Endometrium (tissue), 2 donors: ENCODE measurements at regions not wholly inside any gene's neighbourhood (a gene's known extent, or its start where the extent isn't known, plus 50 kb on each side); places are given as distances from the start of the nearest gene placed in this dataset.

ENCODE experiments used
- FAIRE-seq: peaks from 2 replicates; lab custom pipeline; 2012; peaks lifted over from hg19 to GRCh38; lab: Jason Lieb, UNC
- donor health status: control.
- donor health status: control.

GRCh38 chr6:113642001-113642713 lies 215.0 kb upstream of the MARCKS start:
- FAIRE-seq, result no peak

- no peak for FAIRE-seq
Measured at GRCh38 chr6:113642714-113643406, 214.3 kb upstream of the MARCKS start.

GRCh38 chr6:113643407-113643770 lies 213.8 kb upstream of the MARCKS start:
- FAIRE-seq, result no peak

DNA sequence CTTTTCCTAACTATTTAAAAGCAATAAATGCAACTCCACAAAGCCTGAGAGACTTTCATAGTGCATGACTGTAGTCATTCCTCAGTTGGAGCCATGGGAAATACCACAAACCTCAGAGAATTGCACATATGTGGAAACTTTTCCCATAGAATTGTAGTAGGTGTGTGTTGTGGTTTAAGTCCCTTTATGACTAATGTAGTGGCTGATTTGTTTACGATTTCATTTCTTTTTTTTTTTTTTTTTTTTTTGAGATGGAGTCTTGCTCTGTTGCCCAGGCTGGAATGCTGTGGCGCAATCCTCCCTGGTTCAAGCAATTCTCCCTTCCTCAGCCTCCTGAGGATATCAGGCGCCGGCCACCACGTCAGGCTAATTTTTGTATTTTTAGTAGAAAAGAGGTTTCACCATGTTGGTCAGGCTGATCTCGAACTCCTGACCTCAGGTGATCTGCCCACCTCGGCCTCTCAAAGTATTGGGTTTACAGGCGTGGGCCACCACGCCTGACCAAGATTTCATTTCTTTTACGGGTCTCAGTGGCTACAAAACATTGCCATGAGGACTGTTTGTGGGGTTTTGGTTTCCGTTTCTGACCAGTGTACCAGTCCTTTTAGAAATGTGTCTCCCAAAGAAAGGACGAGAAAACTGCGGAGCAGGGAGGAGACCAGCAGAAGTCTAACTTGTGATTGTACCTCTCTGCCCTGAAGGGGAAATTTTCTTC lies 212.1 kb upstream of the MARCKS start:
- no peak for FAIRE-seq

DNA sequence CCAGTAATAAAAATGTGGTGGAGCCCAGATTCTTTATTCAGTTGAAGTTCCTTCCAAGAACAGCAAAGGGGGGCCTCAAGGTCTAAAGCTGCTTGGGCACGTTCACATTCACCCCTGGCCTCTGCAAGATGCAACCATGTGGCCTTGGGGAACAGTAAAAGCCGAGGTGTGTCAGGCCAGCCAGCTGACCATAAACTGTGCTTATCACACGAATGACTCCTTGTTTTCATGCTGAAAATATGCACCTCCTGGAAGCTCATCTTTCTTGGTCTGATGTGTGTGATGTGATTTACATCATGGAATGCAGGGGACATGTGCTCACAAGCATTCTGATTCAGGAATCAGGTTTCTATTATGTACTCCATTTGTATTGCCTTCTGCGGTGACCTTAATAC lies 211.6 kb upstream of the MARCKS start:
- no peak for FAIRE-seq

DNA sequence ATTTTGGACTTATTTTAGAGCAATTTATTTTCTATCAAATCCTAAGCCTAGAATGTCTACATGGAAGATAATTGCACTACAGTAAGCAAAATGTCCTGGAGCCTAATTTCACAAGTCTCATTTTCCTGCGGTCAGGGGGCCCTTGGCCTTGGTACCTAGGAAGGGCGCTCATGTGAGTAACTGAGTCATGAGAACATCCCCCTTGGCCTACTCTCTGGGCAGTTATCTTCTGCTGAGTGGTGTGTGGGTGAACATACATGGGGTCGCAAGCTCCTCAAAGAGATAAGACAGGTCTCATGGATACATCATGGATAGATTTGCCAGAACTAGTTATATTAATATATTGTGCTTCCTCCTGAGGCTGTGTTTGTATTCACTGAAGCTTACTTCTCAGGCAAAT lies 211.2 kb upstream of the MARCKS start:
- FAIRE-seq, result no peak

GRCh38 chr6:113646701-113647100 lies 210.4 kb upstream of the MARCKS start:
- no peak for FAIRE-seq

DNA sequence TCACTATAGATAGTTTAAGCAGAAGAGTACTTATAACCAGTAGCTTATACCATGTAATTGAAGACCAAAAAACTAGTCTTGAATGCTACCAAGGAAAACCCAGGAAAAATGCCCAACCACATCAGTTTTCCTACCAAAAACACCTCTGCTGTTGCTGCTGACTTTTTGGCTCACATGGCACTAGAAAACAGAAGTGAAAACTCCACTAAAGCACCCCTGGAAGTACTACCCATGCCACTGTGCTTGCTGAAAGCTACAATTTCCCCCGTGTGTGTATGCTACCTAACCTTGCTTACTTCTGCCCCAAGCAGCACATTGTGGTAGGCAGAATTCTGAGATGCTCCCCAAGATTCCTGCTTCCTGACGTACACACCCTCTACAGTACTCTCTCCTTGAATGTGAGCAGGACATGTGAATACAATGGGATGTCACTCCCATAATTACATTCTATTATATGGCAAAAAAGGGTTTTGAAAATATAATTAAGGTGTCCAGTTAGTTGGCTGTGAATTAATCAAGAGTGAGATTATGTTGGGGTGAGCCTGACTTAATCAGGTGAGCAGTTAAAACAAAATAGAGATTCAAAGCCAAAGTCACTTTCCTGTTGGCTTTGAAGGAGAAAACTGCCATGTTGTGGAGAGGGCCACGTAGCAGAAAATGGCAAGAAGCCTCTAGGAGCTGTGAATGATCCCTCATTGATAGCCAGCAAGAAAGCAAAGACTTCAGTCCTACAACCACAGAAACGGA lies 209.8 kb upstream of the MARCKS start:
- no peak for FAIRE-seq

- no peak for FAIRE-seq
Measured at GRCh38 chr6:113648698-113649097, 208.4 kb upstream of the MARCKS start.

DNA sequence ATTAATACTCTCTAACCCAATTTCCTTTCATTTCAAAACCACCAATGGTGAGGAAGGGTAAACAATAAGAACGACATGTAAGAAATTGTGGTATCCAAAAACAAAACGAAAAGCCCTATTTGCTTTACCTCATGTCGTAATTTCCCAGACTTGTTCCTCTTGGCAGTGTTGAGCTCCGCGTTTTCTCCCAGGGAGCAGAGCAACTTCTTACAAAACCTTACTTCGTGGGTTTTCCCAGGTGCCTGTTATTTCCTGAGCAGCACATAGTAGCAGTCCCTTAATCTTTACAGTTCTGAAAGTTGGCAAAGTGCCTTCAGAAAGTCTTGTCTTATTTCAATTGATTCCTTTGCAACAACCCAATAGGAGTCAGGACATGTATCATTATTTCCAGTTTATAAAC lies 207.9 kb upstream of the MARCKS start:
- no peak for FAIRE-seq

DNA sequence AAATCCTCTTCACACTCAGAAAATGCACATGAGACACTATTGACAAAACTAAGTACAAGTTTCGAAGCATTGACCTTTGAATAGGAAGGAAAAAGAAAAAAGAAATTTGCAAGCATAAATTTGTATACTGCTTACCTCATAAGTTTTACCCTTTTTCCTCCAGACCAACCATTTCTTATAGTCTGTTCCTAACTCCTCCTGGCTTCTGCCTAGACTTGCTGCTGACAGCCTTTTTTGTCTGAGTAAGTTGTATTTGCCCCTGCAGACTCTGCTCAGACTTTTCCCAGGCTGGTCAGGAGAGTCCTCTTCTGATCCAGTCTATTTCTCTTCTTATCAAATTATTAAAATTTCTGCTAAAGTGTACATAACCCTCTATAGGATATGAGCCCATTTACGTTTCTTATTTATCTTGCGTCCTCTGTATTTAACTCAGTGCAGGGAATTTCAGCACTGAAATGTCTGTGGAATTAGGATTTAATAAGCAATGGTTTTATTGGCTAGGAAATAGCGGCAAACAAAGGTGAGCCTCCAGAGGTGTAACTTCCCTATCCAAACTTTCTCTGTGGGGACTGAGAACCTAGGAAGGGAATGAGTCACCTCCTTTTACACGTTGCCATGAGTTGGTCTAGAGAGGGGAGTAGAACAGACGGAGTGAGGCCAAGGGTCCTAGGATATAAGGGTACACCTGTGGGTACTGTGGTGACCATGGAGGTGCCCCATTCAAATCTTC lies 207.1 kb upstream of the MARCKS start:
- no peak for FAIRE-seq

DNA sequence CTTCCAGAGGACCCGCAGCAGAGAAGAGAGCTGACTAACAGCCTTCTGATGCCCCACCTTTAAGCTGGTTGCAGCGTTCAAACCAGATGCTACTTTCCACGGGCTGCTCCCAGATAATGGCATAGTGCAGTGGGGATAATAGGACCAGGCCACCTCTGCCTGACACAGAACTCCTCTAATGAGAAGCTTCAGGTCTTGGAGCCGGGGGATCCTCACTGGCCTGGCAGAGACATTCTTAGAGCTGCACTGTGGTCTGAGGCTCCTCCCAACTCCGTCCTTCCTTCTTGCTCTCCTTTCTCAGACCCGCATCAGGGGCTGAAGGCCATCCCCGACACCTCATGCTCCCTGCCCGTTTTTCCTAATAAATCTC lies 206.6 kb upstream of the MARCKS start:
- no peak for FAIRE-seq

DNA sequence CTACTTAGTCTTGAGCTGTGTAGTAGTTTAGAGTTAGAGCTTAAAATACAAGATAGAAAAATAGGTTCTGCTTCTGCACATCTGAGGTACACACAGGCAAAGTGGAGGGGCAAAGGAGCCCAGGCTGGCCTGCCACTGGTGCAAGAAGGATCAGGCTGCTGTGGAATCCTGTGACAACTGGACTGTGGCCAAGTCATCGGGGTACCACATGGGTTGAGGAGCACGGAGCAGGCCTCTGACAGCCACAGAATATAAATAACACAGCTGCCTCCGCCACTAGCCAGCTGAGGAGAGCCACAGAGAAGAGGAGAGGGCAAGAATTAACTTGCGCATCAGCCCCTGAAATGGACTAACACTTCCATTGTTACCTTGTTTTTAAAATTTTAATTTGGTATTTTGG lies 206.0 kb upstream of the MARCKS start:
- no peak for FAIRE-seq

GRCh38 chr6:113651920-113652319 lies 205.2 kb upstream of the MARCKS start:
- FAIRE-seq, result no peak

DNA sequence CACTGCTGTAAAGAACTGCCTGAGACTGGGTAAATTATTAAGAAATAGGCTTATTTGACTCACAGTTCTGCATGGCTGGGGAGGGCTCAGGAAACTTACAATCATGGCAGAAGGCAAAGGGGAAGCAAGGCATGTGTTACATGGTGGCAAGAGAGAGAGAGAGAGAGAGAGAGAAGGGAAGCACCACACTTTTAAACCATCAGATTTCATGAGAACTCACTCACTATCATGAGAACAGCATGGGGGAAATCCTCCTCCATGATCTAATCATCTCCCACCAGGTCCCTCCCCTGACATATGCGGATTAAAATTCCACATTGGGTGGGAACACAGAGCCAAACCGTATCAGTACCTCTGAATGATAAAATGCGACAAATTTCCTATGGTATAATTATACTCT lies 203.9 kb upstream of the MARCKS start:
- FAIRE-seq, result no peak

DNA sequence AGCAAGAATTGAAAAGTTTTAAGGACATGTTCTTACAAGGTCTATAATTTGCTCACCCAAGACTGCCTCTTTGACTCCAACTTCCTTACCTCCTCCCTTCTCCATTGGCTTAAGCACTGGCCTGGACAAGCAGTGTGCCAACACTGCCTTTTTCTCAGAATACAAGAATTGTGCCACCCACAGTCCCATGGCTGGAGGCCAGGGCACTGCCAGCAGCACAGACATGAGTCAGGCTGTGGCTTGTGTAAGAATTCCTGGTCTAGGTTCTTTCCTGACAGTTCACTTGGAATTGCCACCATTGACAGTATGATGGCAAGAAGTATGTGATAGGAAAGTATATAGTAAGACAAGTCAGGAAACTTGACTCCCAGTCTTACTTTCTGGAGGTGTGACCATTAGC lies 202.7 kb upstream of the MARCKS start:
- FAIRE-seq, result no peak

GRCh38 chr6:113655761-113656160 lies 201.4 kb upstream of the MARCKS start:
- FAIRE-seq, result no peak

DNA sequence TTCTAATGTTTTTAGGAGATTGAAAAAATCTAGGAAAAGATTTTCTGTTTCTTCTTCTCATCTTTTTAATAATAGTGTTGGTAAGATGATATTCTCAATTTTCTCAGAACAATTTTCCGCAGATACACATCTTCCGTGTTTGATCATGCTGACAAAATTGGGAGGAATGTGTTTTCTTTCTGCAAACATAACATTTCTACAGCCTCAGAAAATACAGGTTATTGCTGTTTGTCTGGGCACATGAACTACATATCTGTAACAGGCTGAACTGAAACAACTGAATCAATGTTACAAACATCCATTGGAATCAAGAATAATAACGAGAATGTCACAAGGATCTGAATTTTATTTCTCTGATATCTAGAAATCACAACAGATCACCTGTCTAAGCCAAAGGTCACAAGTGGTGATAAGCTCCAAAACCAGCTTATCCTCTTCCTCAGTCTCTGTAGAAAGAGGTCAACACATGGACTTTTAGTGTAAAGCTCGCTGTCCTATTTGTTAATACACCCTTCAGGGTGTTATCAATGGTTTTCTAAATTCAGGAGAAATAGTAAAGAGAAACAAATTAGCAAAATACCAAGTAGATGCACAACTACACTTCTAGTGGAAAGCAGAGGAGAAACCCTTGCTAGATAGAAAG lies 197.3 kb upstream of the MARCKS start:
- no peak for FAIRE-seq

DNA sequence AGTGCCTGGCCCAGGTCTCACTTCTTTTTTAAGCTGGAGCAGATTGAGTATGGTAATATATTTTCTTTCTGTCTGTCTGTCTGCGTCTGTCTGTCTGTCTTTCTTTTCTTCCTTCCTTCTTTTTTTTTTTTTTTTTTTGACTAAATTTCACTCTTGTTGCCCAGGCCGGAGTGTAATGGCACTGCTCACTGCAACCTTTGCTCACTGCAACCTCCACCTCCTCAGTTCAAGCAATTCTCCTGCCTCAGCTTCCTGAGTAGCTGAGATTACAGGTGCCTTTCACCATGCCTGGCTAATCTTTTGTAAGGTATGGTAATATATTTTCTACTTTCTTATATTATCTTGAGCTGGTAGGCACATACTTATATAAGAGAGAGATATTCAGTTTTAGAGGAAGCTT lies 196.3 kb upstream of the MARCKS start:
- FAIRE-seq, result no peak

- no peak for FAIRE-seq
Measured at GRCh38 chr6:113662093-113662665, 195.0 kb upstream of the MARCKS start.

DNA sequence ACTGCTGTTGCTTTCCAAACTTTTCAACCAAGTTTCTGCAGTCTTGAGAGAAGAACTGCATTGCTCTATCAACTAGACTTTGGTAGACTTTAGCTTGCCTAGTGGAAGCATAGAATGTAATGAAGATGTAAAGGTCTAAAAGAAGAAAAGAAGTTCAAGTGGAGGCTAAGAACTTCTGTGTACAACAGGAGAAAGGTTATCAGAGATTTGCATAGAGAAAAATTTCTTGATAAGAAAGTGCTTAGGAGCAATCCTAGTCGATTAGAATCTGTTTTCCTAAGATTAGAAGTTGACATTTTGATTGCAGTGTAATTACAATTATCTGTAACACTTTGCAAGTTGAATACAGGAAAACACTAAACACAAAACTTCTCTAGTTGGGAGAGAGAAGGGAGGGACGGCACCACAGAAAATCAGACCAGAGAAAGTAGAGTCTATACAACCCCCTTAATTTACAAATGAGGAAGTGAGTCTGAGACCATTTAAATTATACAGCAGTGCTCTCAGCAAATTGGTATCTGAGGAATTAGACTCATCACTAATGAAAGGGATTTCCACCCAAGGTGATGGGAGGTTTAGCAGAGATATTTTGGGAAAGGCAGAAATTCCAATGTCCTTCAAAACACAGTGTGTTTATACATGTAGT lies 194.3 kb upstream of the MARCKS start:
- no peak for FAIRE-seq
